Heart right ventricle (tissue), 16 donors: ENCODE measurements at regions not wholly inside any gene's neighbourhood (a gene's known extent, or its start where the extent isn't known, plus 50 kb on each side); places are given as distances from the start of the nearest gene placed in this dataset.

Source experiments
- ATAC-seq, 8 donors: fragments of 200-7000 bp; cut with Tn5 transposase; one replicate each; pipeline ENCODE4 v1.9.1; 2020; ENCODE audit warnings: mild to moderate bottlenecking in 8 of 8, moderate library complexity in 8 of 8, moderate number of reproducible peaks in 1 of 8
- DNase-seq, 2 donors: peaks; one replicate each; pipeline ENCODE4 v3.0.0-alpha.2; 2020
- H3K27ac ChIP-seq, 10 donors: fragments of 200-600 bp; sonication (generic) in 2 of 10; one replicate each; pipeline versions ENCODE4 v1.5.0 to v1.8.0; 2020 to 2022; ENCODE audit warnings: mild to moderate bottlenecking in 3 of 10
- H3K27me3 ChIP-seq, 7 donors: fragments of 200-600 bp; one replicate each; pipeline ENCODE4 v1.8.0; 2021 to 2022; ENCODE audit warnings: mild to moderate bottlenecking in 2 of 7
- H3K36me3 ChIP-seq, 9 donors: fragments of 200-600 bp; sonication (generic) in 1 of 9; one replicate each; pipeline versions ENCODE4 v1.5.0 to v1.8.0; 2020 to 2022; ENCODE audit warnings: mild to moderate bottlenecking in 2 of 9
- H3K4me1 ChIP-seq, 9 donors: fragments of 200-600 bp; sonication (generic) in 1 of 9; one replicate each; pipeline versions ENCODE4 v1.5.0 to v1.8.0; 2020 to 2022; ENCODE audit warnings: mild to moderate bottlenecking in 4 of 9
- H3K4me3 ChIP-seq, 10 donors: fragments of 200-600 bp; sonication (generic) in 2 of 10; one replicate each; pipeline versions ENCODE4 v1.5.0 to v1.8.0; 2020 to 2022; ENCODE audit warnings: mild to moderate bottlenecking in 7 of 10, moderate library complexity in 2 of 10
- H3K9me3 ChIP-seq, 11 donors: fragments of 200-600 bp in 10 of 11; sonication (generic) in 2 of 11; one replicate each; pipeline versions ENCODE4 v1.5.0 to v1.8.0; 2013 to 2022; ENCODE audit warnings: mild to moderate bottlenecking in 2 of 11, control low read depth in 1 of 11, moderate library complexity in 1 of 11
- WGBS, 2 donors: extraction: QIAGEN DNeasy Blood & Tissue Kit; methylation state at CpG; one replicate each; pipeline ENCODE4 v1.1.7; 2013; ENCODE audit warnings: inconsistent platforms in 1 of 2; 5-methylcytosine and 5-hydroxymethylcytosine counted together
- intact Hi-C, 10 donors: fragments of 100-400 bp; cut with DNase I; formaldehyde crosslinking; loops; one replicate each; pipeline versions ENCODE4 v1.11.1 to v1.14.2; 2022
- TF ChIP-seq, protein P1 (sequence below), 9 donors: fragments of 200-600 bp; sonication (generic) in 2 of 9; IDR thresholded peaks; one replicate each; pipeline versions ENCODE4 v1.5.0 to v1.8.0; 2021 to 2022; ENCODE audit warnings: antibody characterized with exemption in 9 of 9, mild to moderate bottlenecking in 5 of 9, moderate library complexity in 1 of 9
- donor health status: Arrhythmogenic right ventricular cardiomyopathy.
- donor health status: ischemic (EF 13 %, LVEDD 7.1; RV severe dilation, severe dysfunction).
- donor health status: healthy with polysubstance abuse.
- donor health status: DM: no; HTN: yes; CAD: no.
- donor health status: DM: no; HTN: no; CAD: no.
- donor health status: ischemic (EF 25% LVEDD 6.9; RV normal size, moderate dysfunction).
- donor health status: ischemic (EF 25% LVEDD 5.7; RV mildly dilated, moderate dysfunction).
- donor health status: healthy.
- donor health status: DM: yes; HTN: yes; CAD: no.
- donor health status: Ischemic cardiomyopathy.
- donor health status: ischemic (EF 35%, LVEDD 5.7; RV mildly dilated, moderate dysfunction).
- donor health status: nonischemic (EF 11% LVEDD 7.7; RV severe dilation, severe dysfunction).
- donor health status: DM: yes; HTN: yes; CAD: no.
- donor health status: PGD.
- donor health status: ischemic (EF 29% LVEDD 5.4; RV normal size, mild dysfunction).
- donor health status: nonischemic (EF 23%, LVEDD 6.1; RV moderate dilation, normal function).

DNA sequence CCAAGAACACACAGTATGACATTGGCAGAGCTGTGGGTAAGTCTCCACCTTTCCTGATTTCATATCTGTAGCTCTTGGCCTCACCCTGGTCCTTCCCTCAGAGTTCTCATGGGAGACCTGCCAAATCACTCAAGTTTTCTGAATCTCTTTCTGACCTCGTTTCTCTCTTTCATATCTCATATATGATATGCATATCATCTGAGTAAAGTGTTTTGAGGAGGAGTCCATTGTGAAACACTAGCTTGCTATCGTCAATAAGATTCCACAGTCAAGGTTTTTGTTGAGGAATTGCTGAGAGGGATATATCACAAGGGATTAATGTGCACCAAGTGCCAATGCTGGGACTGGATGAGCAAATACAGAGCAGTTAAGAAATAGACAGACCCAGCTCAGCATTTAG is 739.2 kb downstream of the BRINP1 start:
- Histone ChIP-seq H3K4me3 (no peak overlapping the region), H3K4me1 (no peaks in the 10 kb centered on the region), H3K9me3 (peaks cover 0 to 20% (median 0%) of the 10 kb centered on the region in 11 donors), H3K27ac (no peak overlapping the region), H3K27me3 (no peaks in the 10 kb centered on the region), H3K36me3 (no peaks in the 10 kb centered on the region)
- intact Hi-C loops = no loop called here
- TF ChIP-seq, protein P1, sequence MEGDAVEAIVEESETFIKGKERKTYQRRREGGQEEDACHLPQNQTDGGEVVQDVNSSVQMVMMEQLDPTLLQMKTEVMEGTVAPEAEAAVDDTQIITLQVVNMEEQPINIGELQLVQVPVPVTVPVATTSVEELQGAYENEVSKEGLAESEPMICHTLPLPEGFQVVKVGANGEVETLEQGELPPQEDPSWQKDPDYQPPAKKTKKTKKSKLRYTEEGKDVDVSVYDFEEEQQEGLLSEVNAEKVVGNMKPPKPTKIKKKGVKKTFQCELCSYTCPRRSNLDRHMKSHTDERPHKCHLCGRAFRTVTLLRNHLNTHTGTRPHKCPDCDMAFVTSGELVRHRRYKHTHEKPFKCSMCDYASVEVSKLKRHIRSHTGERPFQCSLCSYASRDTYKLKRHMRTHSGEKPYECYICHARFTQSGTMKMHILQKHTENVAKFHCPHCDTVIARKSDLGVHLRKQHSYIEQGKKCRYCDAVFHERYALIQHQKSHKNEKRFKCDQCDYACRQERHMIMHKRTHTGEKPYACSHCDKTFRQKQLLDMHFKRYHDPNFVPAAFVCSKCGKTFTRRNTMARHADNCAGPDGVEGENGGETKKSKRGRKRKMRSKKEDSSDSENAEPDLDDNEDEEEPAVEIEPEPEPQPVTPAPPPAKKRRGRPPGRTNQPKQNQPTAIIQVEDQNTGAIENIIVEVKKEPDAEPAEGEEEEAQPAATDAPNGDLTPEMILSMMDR (IDR thresholded peaks at IDR 0.05) = no peak
- DNase-seq (no peak), ATAC-seq (no peak)
- WGBS, 2 donors = 30 to 37% methylated on average over 2 of the region's 2 CpGs

DNA sequence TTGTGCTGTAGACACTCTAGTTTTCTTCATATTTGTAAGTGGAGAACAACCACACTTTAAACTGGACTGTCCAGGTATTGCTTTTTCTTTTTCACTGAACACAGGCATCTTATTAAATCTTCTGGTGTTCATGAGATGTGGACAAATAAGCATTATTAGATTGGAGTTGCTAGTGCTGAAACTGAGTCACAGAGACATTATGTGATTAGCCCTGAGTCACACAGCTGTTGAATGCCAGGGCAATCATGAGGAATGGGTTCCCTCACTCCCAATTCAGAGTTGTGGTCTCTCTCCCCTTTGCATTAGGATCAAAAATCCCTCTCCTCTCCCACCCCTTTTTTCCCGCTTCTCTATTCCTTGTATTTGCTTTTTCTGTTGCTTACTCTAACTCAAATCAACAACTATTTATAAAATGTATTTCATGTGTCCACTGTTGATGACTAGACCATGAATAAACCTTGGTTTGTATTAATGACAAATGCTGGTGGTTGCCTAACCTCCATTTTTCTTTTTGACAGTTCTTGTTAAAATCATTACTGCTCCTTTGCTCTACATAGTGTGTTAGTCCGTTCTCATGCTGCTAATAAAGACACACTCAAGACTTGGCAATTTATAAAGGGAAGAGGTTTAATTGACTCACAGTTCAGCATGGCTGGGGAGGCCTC is 738.2 kb downstream of the BRINP1 start:
- TF ChIP-seq, protein P1 (IDR thresholded peaks at IDR 0.05) = no peak
- DNase-seq = no peak
- no peaks in the 10 kb centered on the region for H3K27me3 ChIP-seq
- no peak overlapping the region for H3K27ac ChIP-seq
- intact Hi-C loops = no loop called here
- H3K4me3 ChIP-seq = no peak overlapping the region
- H3K4me1 ChIP-seq = no peaks in the 10 kb centered on the region
- peaks cover 0 to 20% (median 0%) of the 10 kb centered on the region in 11 donors for H3K9me3 ChIP-seq
- H3K36me3 ChIP-seq = no peaks in the 10 kb centered on the region
- WGBS, 2 donors = 86% methylated on average over 2 of the region's 2 CpGs
- no peak for ATAC-seq

DNA sequence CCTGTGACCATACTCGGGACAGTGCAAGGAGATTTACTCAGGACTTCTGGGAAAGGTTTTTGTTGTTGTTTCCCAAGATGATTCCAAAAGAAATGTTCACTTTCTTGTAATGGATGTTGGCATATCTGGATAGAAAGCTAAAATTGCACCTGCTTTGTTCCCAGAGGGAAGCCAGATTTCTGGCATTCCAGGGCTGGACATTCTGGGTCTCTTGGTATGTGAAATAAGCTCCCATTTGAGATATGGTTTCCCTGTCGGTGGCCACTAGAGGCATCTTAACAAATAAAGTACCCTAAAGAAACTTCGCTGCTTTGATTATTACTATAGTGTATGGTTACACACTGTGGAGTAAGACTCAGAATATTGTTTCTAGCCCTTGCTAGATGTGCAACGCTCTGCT is 737.3 kb downstream of the BRINP1 start:
- H3K4me1 ChIP-seq = no peaks in the 10 kb centered on the region
- TF ChIP-seq, protein P1 (IDR thresholded peaks at IDR 0.05) = no peak
- no peaks in the 10 kb centered on the region for H3K36me3 ChIP-seq
- no peaks in the 10 kb centered on the region for H3K27me3 ChIP-seq
- DNase-seq (no peak), ATAC-seq (no peak)
- intact Hi-C loops = no loop called here
- peaks cover 0 to 20% (median 0%) of the 10 kb centered on the region in 11 donors for H3K9me3 ChIP-seq
- H3K4me3 ChIP-seq = no peak overlapping the region
- H3K27ac ChIP-seq = no peak overlapping the region
- WGBS, 2 donors = 72 to 76% methylated on average over 4 of the region's 4 CpGs

DNA sequence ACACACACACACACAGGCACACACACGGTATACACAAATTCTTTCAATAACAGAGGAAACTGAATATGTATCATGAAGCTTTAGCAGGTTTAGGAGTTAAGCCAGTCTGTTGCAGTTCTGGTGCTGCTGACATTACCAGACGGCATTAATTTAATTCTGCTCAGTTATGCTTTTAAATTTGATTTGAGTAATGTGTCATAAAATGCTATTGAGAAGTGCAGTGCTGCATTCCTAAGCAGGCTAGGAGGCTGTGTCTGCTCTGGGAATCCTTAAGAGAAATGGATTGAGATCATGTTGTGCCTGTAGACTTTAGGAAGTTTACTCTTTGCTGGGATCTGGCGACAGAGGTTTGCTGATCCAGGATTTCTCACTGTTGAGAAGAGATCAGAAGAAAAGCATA is 733.8 kb downstream of the BRINP1 start:
- intact Hi-C loops = no loop called here
- TF ChIP-seq, protein P1 (IDR thresholded peaks at IDR 0.05) = no peak
- H3K4me1 ChIP-seq = no peaks in the 10 kb centered on the region
- H3K36me3 ChIP-seq = no peaks in the 10 kb centered on the region
- 76 to 80% methylated on average over 3 of the region's 3 CpGs for WGBS, 2 donors
- no peak overlapping the region for H3K4me3 ChIP-seq
- no peak for DNase-seq
- peaks cover 0 to 42% (median 5%) of the 10 kb centered on the region in 11 donors for H3K9me3 ChIP-seq
- no peaks in the 10 kb centered on the region for H3K27me3 ChIP-seq
- no peak for ATAC-seq
- H3K27ac ChIP-seq = no peak overlapping the region
